ENCODE measurements at regions not wholly inside any gene's neighbourhood (a gene's known extent, or its start where the extent isn't known, plus 50 kb on each side); places are given as distances from the start of the nearest gene placed in this dataset.
"Not testable (repeated sequence)": the region's sequence is repeated elsewhere in the genome, so short reads cannot be mapped to it uniquely, and the experiment has no call there.

- DNase-seq, result no peak
Observed at GRCh38 chr12:46711756-46712155, 114.0 kb downstream of the SLC38A4 start.

- DNase-seq, result no peak
Observed at GRCh38 chr12:46710125-46710743, 115.6 kb downstream of the SLC38A4 start.

GRCh38 chr12:46702581-46703344, 123.0 kb downstream of the SLC38A4 start:
- no peak for DNase-seq

GRCh38 chr12:46701356-46701755, 124.4 kb downstream of the SLC38A4 start:
- DNase-seq, result peak; percentile 81

GRCh38 chr12:46699986-46700385, 125.8 kb downstream of the SLC38A4 start:
- peak; percentile 16 for DNase-seq

GRCh38 chr12:46698003-46698402, 127.8 kb downstream of the SLC38A4 start:
- DNase-seq, result no peak

- DNase-seq, result no peak
Observed at GRCh38 chr12:46693518-46693917, 132.3 kb downstream of the SLC38A4 start.

GRCh38 chr12:46693034-46693433, 132.8 kb downstream of the SLC38A4 start:
- no peak for DNase-seq

- DNase-seq, result no peak
Observed at GRCh38 chr12:46692606-46693005, 133.2 kb downstream of the SLC38A4 start.

- DNase-seq, result no peak
Observed at GRCh38 chr12:46686267-46686942, 139.4 kb downstream of the SLC38A4 start.

- not testable (repeated sequence) for DNase-seq
Observed at GRCh38 chr12:46684243-46684642, 141.6 kb downstream of the SLC38A4 start.

- no peak for DNase-seq
Observed at GRCh38 chr12:46682148-46682547, 143.6 kb downstream of the SLC38A4 start.

GRCh38 chr12:46680506-46680905, 145.3 kb downstream of the SLC38A4 start:
- no peak for DNase-seq

GRCh38 chr12:46679754-46680153, 146.0 kb downstream of the SLC38A4 start:
- no peak for DNase-seq

GRCh38 chr12:46678426-46678825, 147.4 kb downstream of the SLC38A4 start:
- DNase-seq, result no peak

GRCh38 chr12:46677749-46678148, 148.0 kb downstream of the SLC38A4 start:
- peak; percentile 53 for DNase-seq

- no peak for DNase-seq
Observed at GRCh38 chr12:46676797-46677520, 148.8 kb downstream of the SLC38A4 start.

- no peak for DNase-seq
Observed at GRCh38 chr12:46676396-46676795, 149.4 kb downstream of the SLC38A4 start.

GRCh38 chr12:46675736-46676135, 150.1 kb downstream of the SLC38A4 start:
- DNase-seq, result peak; percentile 80

- DNase-seq, result no peak
Observed at GRCh38 chr12:46674800-46675199, 151.0 kb downstream of the SLC38A4 start.

GRCh38 chr12:46674129-46674528, 151.7 kb downstream of the SLC38A4 start:
- no peak for DNase-seq

- no peak for DNase-seq
Observed at GRCh38 chr12:46671102-46671501, 154.7 kb downstream of the SLC38A4 start.

- DNase-seq, result no peak
Observed at GRCh38 chr12:46670636-46671035, 155.2 kb downstream of the SLC38A4 start.

Data from NCI-H82 (cell line).